Colonic mucosa (tissue), 4 donors: ENCODE measurements at regions not wholly inside any gene's neighbourhood (a gene's known extent, or its start where the extent isn't known, plus 50 kb on each side); places are given as distances from the start of the nearest gene placed in this dataset.

Source experiments
- DNase-seq: peaks from one replicate; pipeline ENCODE4 v3.0.0-alpha.2; 2020
- H3K27ac ChIP-seq: fragments of 200-600 bp; one replicate; pipeline ENCODE4 v1.8.0; 2021
- H3K27me3 ChIP-seq: fragments of 200-600 bp; one replicate; pipeline ENCODE4 v1.8.0; 2021
- H3K36me3 ChIP-seq: fragments of 200-600 bp; one replicate; pipeline ENCODE4 v1.8.0; 2021
- H3K4me1 ChIP-seq: fragments of 200-600 bp; one replicate; pipeline ENCODE4 v1.8.0; 2021; ENCODE audit warnings: mild to moderate bottlenecking
- H3K4me3 ChIP-seq: fragments of 200-600 bp; one replicate; pipeline ENCODE4 v1.8.0; 2021
- H3K9ac ChIP-seq, 2 donors: one replicate each; pipeline ENCODE4 v1.7.0; 2013; ENCODE audit warnings: control low read depth in 2 of 2, low read depth in 2 of 2, low read length in 2 of 2
- H3K9me3 ChIP-seq: fragments of 200-600 bp; one replicate; pipeline ENCODE4 v1.8.0; 2021
- CTCF ChIP-seq: fragments of 200-600 bp; IDR thresholded peaks from one replicate; pipeline ENCODE4 v1.8.0; 2022; ENCODE audit warnings: antibody characterized with exemption, mild to moderate bottlenecking
- intact Hi-C: fragments of 100-400 bp; cut with DNase I; formaldehyde crosslinking; loops from one replicate; pipeline ENCODE4 v1.14.1; 2022
- donor health status: healthy.
- donor health status: DM: no; HTN: no; CAD: no.
- donor health status: DM: no; HTN: no; CAD: no.

- Histone ChIP-seq H3K9me3 (no peaks in the 10 kb centered on the region), H3K27ac (no peak overlapping the region), H3K4me1 (no peaks in the 10 kb centered on the region), H3K27me3 (no peaks in the 10 kb centered on the region), H3K4me3 (no peak overlapping the region), H3K9ac (no peak overlapping the region), H3K36me3 (no peaks in the 10 kb centered on the region)
- no peak for TF ChIP-seq CTCF
- intact Hi-C loops: no loop called here
- no peak for DNase-seq
Observed at GRCh38 chr10:62632071-62632809, 172.3 kb upstream of the ADO start.

GRCh38 chr10:62633976-62634375 lies 170.5 kb upstream of the ADO start:
- no peak overlapping the region for H3K9ac ChIP-seq
- no peak for TF ChIP-seq CTCF
- H3K27ac ChIP-seq: no peak overlapping the region
- no peaks in the 10 kb centered on the region for H3K27me3 ChIP-seq
- H3K36me3 ChIP-seq: no peaks in the 10 kb centered on the region
- H3K4me3 ChIP-seq: no peak overlapping the region
- H3K4me1 ChIP-seq: no peaks in the 10 kb centered on the region
- intact Hi-C loops: no loop called here
- DNase-seq: no peak
- H3K9me3 ChIP-seq: no peaks in the 10 kb centered on the region

- intact Hi-C loops: no loop called here
Observed at GRCh38 chr10:62634576-62634975, 169.9 kb upstream of the ADO start.

GRCh38 chr10:62635127-62635526 lies 169.4 kb upstream of the ADO start:
- Histone ChIP-seq H3K9me3 (no peaks in the 10 kb centered on the region), H3K9ac (no peak overlapping the region), H3K27me3 (no peaks in the 10 kb centered on the region), H3K4me3 (no peak overlapping the region), H3K36me3 (no peaks in the 10 kb centered on the region), H3K4me1 (no peaks in the 10 kb centered on the region), H3K27ac (no peak overlapping the region)
- no peak for TF ChIP-seq CTCF
- intact Hi-C loops: no loop called here
- no peak for DNase-seq

More at GRCh38 chr10:62634576-62634975, 169.9 kb upstream of the ADO start:
- TF ChIP-seq CTCF: no peak
- Histone ChIP-seq H3K27ac (no peak overlapping the region), H3K4me1 (no peaks in the 10 kb centered on the region), H3K4me3 (no peak overlapping the region), H3K9me3 (no peaks in the 10 kb centered on the region), H3K36me3 (no peaks in the 10 kb centered on the region), H3K27me3 (no peaks in the 10 kb centered on the region), H3K9ac (no peak overlapping the region)
- DNase-seq: no peak

GRCh38 chr10:62636825-62637248 lies 167.7 kb upstream of the ADO start:
- H3K9me3 ChIP-seq: no peaks in the 10 kb centered on the region
- H3K27me3 ChIP-seq: no peaks in the 10 kb centered on the region
- H3K9ac ChIP-seq: no peak overlapping the region
- no peak overlapping the region for H3K4me3 ChIP-seq
- no peak for TF ChIP-seq CTCF
- no peak for DNase-seq
- H3K4me1 ChIP-seq: no peaks in the 10 kb centered on the region
- H3K36me3 ChIP-seq: no peaks in the 10 kb centered on the region
- intact Hi-C loops: no loop called here
- peak overlapping the region; percentile 64 for H3K27ac ChIP-seq
